Left ventricle myocardium superior (tissue), 1 donor: ENCODE measurements at regions not wholly inside any gene's neighbourhood (a gene's known extent, or its start where the extent isn't known, plus 50 kb on each side); places are given as distances from the start of the nearest gene placed in this dataset.
"Not testable (repeated sequence)": the region's sequence is repeated elsewhere in the genome, so short reads cannot be mapped to it uniquely, and the experiment has no call there.

Source experiments
- ATAC-seq: fragments of 200-7000 bp; cut with Tn5 transposase; one replicate; pipeline ENCODE4 v1.9.1; 2020; ENCODE audit warnings: mild to moderate bottlenecking, moderate library complexity
- DNase-seq: peaks from one replicate; pipeline ENCODE4 v3.0.0-alpha.2; 2020
- intact Hi-C: fragments of 100-400 bp; cut with micrococcal nuclease; formaldehyde crosslinking; loops from one replicate; pipeline ENCODE4 v1.11.0; 2022
- donor health status: DM: no; HTN: yes; CAD: no; lungs with severe emphysema.

DNA sequence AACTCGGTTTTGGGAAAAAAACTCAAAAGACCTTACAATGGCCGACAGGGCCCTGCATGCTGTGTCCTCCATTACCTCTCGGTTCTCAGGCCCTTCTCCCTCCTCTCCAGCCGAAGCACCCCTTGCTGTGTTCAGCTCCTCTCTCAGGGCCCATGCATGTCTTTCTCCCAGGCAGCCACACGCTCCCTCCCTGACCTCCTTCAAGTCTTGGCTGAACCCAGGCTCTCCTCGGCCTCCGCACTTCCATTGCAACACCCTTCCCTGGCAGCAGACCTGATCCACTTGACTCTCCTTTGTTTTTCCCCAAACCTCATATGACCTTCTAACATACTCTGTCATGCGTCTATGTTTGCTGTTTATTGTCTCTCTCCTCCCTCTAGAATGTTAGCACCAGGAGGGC is 114.0 kb downstream of the CYP26B1 start:
- intact Hi-C loops: no loop called here
- peak; percentile 38 for ATAC-seq
- DNase-seq: no peak

DNA sequence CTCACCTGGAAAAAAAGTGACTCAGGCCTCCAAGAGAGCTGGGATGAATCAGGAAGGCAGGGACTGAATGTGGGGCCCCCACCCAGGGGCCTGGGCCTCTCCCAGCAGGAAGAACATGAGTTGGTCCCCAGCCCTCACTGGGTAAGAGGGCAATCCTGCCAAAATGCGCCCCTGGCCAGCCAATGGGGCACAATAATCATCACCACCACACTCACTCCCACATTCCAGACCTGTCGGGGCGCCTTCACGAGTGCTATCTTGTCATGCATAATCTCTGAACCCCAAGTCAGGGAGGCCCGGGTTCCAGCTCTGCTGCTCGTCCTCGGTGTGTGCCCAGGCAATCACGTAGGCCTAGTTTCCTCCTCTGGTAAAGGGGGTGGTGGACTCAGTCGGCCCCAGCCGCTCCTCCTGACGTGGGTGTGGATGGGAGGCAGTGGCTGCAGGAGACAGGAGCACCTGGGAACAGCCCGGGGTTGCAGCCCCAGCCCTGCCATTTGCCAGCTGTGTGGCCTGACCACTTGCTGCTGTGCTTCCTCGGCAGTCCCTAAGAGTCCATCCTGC is 115.1 kb downstream of the CYP26B1 start:
- DNase-seq: no peak
- intact Hi-C loops: no loop called here
- ATAC-seq: no peak

DNA sequence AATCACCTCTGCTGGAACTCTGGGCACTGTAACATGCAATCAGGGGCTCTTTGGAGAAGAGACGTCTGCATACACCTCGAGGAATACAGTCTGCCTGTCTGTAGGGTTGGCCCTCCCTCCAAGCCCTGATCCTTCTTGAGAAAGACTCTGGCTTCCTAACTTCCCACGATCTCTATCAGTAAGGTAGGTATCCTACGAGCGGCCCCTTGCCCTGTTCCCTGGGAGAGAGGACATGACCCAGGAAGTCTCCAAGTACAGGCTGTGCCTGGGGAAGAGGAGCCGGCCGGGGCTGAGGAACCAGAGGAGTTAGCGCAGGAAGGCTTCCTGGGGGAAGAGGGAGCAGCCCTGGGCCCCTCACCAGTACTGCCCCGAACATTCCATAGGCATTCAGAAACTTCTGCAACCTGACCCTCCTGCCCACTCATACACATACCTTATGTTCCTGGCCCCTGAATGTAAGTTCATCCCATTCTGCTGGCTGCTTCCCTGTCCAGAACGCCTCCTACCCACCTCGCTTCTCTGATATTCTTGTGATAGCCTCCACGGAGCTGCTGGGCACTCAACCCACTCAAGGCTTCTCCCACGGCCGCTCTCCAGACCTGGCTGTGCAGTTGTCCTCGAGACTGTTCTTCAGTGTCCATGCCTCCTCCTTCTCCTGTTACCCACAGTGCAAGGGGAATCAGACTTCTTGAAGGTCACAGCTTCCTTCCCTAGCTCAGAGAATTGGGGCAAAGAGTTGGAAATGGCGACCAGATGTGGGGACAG is 116.1 kb downstream of the CYP26B1 start:
- intact Hi-C loops: no loop called here
- ATAC-seq: no peak
- no peak for DNase-seq

DNA sequence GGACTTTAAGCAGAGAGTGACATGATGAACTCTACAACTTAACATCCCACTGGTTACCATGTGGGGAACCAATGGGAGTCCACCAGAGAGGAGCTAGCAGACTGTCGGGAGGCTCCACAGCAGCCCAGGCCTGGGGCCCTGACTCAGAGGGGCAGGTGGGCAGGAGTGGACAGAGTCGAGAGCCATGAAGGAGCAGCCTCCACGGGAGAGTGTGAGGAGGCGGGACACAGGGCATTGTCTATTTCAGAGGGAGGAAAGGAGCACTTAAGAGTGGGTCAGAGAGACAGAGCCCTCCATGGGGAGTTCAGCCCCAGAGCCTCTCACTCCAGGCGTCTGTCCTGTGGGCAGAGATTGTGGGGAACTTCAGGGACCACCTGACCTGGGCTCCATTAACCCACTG is 118.7 kb downstream of the CYP26B1 start:
- no peak for DNase-seq

DNA sequence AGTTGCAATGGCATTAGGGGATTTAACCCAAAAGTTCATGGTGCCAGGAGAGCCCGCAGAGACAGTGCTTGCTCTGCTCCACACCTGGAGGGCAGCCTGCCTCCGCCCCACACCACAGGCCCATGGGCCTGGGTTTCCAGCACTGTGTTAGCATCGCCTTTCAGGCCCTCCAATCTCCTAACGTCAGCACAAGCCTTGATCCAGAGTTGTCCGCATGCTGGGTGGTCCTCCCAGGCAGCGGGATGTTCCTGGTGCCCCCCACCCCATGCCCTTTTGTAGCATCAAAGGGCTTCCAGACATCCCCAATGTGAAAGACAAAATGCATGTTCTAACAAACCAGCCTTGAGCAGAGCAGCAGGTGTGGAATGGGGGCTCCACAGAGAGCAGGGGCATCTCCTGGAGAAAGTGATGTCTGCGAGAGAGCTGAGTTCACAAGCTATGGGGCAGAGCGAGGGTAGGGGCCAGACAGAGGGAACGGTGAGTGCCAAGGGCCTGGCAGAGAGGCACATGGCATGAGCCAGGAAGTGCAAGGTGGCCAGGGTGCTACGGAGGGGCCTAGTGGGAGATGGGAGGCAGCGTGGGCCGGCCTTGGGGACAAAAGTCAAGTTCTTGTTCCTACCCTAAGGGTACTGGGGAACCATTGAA is 119.2 kb downstream of the CYP26B1 start:
- intact Hi-C loops: no loop called here
- no peak for ATAC-seq
- no peak for DNase-seq

More for the DNA sequence above, 118.7 kb downstream of the CYP26B1 start:
- ATAC-seq: no peak
- intact Hi-C loops: no loop called here

DNA sequence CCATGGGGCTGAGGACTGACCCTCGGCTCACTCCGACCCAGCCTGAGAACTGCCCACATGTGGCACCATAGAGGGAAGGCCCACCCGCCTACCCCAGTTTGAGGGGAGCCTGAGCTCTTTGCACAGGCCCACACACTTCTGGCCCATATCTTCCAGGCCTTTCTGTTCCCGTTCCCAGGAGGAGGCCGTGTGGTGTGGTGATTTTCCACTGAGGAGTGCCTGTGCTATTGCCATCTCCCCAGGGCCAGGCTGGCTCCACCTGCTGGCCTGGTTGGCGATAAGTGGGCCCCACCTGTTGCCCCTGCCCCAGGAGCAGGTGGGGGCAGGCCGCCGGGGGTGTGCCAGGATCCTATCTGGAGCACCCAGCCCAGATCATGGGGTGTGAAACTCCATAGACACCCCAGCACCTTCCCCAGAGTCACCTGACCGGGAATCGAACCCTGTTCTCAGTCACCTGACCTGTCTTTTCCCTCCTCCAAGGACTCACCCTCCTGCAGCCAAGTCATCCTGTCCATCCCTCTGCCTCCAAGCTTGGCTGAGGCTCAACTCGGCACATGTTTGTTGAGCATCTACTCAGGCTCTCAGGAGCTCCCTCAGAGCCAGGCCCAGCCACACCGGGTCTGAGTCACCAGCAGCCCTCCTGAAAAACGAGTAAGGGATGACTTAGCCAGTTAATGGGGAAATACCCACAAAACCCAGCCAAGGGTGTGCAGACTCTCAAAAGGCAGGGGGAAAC is 120.1 kb downstream of the CYP26B1 start:
- no peak for ATAC-seq
- no peak for DNase-seq
- intact Hi-C loops: no loop called here

DNA sequence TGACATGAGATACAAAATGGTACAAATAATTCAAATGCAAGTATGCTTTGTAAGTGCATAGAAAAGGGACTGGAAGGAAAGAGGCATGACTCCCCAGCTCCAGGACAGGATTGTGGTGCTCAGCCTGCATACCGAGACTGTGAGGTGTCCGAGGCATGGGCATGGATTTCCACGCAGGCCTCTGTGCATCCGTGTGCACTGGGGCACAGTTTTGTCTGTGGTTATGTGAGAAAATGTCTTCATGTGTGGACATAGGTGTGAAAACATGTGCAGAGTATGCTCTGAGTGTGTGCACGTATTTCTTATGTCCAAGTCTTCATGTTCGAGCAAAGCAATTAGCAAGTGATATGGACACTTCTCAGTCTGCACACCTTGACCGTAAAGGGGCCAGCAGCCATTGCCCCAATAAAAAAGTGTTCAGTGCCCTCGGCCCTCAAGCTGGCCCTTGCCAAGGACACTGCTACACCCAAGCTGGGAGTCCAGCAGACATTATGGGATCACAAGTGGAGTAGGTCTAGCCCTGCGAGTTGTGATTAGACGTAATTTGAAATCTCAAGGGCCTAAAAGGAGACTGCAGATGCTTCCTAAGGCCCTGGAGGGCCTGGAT is 120.7 kb downstream of the CYP26B1 start:
- intact Hi-C loops: no loop called here
- ATAC-seq: no peak
- no peak for DNase-seq

DNA sequence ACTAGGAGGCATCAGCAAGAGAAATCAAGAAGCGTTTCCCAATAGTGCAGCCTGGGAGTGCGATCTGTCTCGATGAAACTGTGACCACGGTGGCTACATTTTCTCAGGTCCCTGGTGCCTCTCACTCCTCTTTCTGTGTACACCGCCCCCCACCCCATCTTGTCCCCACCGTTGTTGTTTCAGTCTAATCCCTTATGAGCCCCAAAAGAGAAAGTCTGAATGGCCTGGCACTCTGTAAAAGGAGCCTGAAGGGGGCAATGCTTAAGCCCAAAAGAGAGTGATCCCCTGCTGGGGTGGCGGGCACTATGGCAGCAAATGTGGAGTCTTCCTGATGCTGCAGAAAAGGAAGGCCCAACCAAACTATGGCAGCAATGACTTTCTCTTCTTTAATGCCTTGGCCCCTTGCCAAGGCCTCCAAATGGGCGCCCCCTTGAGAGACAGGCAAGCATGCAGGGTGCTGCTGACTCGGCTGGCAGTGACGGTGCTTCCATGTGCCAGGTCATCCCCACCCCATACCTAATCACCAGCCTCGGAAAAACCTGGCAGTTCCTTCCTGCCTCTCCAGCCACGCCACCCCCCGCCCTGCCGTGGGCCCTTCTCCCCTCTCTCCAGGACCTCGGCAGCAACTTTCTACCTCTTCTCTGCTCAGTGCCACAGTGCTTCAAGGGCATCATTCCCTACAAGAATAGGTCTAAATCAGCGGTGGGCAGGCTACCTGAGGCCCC is 123.0 kb downstream of the CYP26B1 start:
- ATAC-seq: no peak
- intact Hi-C loops: no loop called here

DNA sequence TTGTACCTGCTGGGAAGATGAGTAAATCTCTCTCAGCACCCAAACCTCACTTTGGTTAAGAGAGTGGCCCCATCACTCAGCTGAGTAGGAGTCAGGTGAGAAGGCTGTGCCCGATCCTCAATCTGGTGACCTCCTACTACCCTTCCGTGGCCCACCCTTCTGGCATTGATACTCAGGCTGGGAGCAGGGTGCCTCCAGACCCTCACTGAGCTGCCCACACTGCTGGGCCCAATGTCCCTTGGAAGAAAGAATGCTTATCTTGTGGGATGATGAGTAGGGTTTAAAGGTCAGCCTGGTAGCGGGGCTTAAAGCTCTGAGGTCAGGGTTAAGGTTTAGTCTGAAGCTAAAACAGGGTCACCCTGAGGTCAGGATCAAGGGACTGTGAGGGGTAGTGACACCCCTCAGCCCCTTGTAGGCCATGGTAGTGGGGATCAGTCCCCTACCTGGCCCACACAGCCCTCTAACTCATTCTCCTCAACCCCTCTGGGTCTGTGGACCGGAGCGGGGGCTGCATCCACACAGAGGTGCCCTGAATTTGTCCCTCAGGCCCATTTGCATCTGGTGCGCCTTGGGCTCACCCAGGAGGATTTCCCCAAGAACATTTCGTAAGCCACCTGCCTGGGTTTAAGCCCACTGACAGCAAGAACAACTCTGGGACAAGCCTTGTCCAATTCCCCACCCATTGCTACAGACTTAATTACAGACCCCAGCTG is 123.8 kb downstream of the CYP26B1 start:
- intact Hi-C loops: no loop called here
- ATAC-seq (no peak), DNase-seq (no peak)

More for the DNA sequence above, 123.0 kb downstream of the CYP26B1 start:
- DNase-seq: no peak

DNA sequence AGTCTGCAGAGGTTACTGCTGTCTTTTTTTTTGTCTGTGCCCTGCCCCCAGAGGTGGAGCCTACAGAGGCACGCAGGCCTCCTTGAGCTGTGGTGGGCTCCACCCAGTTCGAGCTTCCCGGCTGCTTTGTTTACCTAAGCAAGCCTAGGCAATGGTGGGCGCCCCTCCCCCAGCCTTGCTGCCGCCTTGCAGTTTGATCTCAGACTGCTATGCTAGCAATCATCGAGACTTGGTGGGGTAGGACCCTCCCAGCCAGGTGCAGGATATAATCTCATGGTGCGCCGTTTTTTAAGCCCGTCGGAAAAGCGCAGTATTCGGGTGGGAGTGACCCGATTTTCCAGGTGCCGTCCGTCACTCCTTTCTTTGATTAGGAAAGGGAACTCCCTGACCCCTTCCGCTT is 126.3 kb downstream of the CYP26B1 start:
- ATAC-seq, intact Hi-C loops, DNase-seq: not testable (repeated sequence)

DNA sequence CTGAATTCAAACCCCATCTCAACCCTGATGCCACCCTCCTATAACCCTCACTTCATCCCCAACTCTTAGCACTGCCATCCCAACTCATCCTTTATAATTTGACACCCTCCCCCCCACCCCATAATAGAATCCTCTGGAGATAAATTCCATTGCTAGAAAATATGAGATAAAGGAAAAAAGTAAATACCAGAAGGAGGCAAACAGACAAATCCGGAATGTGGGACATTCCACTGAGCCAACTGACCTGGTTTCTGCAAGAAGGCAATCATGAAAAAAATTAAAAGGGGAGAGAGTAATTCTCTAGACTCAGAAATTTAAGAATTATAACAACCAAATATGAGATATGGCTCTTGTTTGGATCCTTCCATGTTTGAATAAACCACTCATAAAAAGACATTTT is 132.4 kb downstream of the CYP26B1 start:
- intact Hi-C loops: no loop called here
- ATAC-seq (no peak), DNase-seq (no peak)

DNA sequence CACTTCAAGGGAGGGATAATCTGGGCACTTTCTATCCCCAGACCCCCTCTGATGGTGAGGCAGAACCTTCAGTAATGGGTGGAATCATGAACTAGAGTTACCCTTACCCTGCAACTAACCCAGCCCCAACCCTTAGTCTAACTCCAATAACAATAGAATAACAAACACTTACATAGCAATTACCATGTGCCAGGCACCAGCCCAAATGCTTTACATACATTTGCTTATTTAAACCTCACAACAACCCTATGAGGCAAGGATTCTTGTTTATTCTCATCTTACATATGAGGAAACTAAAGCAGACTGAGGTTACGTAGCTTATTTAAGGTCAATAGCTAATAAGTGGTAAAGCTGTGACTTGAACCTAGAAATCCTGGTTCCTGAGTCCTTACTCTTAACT is 132.8 kb downstream of the CYP26B1 start:
- ATAC-seq (no peak), DNase-seq (no peak)
- intact Hi-C loops: no loop called here

DNA sequence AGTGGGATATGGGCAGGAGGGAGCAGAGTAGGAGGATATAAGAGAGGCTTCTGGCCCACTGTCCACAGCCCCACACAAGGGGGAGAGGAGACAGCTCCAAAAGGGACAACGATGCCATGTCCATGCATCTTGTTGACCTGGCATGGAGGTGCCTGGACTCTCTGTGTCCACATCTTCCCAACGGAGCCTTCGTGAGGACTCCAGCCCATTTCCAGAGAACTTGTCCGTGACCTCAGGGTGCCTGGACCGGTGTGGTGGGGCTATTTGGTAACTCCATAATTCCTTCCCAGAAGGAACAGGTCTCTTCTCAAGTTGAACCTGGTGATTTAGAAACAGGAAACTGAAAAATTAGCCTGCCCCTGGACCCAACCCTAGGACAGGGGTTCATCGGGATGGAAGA is 133.9 kb downstream of the CYP26B1 start:
- intact Hi-C loops: no loop called here
- DNase-seq: no peak
- ATAC-seq: no peak

DNA sequence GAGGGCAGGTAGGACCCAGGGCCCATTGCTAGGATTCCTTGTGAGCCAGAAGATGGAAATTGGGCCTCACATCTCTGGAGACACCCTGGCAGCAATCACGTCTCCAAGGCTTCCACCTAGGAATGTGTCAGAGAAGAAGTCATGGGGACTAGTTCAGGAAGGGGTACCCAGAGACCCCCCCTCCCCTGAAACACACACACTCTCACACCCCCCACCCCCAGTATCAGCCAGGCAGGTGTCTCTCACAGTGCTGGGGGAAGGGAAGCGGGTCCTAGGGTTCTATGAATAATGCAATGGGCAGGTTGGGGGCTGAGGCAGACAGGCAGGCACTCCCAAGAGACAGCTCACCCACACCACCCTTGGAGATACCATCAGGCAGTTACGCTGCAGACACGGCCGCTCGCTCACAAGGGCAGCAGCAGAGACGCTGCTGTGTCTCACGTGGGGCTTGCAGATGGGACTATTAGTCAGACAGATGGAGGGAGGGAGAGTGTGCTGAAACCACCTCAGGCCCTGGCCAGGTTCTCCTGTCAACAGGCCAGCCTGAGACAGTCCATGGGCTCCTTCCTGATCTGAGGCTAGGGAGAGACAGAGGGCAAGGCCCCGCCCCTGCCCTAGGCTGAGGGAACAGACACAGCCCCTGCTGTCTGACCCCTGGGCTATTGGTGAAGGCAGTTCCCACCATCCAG is 134.6 kb downstream of the CYP26B1 start:
- intact Hi-C loops: no loop called here
- no peak for ATAC-seq
- DNase-seq: no peak

DNA sequence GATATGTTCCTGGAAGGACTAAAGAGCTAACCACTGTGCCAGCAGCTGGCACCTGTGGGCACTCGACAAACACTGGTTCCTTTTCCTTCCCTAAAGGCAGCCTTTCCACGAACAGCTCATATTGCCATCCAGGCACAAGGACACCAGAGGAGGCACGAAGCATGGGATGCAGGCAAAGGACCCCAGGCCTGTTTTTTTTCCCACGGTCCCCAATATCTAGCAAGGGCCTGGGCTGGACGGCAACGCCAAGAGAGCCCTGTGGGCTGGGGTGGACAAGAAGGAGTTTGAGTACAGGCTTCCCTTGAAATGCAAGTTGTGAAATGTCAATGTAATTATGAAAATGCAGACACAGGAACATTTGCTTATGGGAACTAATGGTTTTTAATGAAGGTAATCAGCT is 135.9 kb downstream of the CYP26B1 start:
- intact Hi-C loops: no loop called here
- no peak for ATAC-seq
- no peak for DNase-seq

DNA sequence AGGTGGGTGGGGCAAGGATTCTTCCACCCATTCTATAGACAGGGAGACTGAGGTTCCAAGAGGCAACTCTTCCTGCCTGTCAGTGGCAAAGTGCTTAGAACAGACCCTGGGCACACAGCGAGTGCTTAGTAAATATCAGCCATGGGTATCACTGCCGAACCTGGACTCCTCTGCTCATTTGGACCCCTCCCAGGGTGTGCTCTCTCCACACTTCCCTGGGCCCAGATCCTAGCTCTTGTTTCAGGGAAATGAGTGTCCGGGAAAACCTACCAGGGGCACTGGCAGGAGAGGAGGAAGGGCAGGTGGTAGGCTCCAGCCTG is 136.3 kb downstream of the CYP26B1 start:
- intact Hi-C loops: no loop called here
- ATAC-seq: no peak
- no peak for DNase-seq

DNA sequence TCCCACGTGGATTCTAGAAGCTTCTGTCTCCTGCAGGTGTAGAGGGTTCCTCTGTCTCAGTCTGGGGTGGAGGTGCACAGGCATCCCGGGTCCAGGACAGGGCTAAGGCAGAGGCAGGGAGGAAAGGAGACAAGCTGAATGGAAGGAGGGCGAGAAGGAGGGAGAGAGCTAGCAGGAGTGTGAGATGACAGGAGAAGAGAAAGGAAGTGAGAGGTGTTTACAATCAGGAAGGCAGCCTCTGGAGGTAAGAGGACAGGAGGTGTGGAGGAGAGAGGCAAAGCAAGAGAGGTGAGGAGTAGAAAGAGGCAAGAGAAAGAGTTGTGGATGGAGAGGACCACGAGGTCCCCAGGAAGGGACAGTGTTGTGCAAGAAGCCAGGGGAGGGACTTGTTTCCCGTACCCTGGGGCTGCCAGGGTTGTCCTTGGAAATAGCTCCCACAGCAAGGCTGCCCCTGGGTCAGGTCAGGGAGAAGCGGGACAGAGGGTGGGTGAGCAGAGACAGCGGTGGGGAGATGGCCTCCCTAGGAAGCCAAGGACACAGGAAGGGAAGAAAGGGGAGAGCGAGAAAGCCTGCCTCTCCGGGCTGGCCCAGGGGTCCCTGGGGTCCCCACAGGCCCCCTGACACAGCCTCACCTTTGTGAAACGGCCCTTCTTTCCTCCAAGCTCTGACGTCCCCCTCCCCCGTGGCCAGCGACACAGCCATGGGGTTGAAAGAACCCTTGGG is 136.9 kb downstream of the CYP26B1 start:
- ATAC-seq (no peak), DNase-seq (no peak)
- intact Hi-C loops: no loop called here
